ENCODE measurements at regions not wholly inside any gene's neighbourhood (a gene's known extent, or its start where the extent isn't known, plus 50 kb on each side); places are given as distances from the start of the nearest gene placed in this dataset.

- Mint-ChIP-seq H3K4me3 (no peak overlapping the region), H3K9me3 (no peaks in the 10 kb centered on the region), H3K27me3 (peaks cover 2 to 5% of the 10 kb centered on the region in 2 donors), H3K27ac (no peak overlapping the region), H3K4me1 (no peaks in the 10 kb centered on the region), H3K36me3 (no peaks in the 10 kb centered on the region)
- POLR2A ChIA-PET (ENCODE audit: partially characterized antibody), result no interaction called here
- H3K9me3 ChIP-seq (ENCODE audit: control insufficient read depth in 1 of 2, low read length in 2 of 2), result no peaks in the 10 kb centered on the region
- no peak overlapping the region for H3K27ac ChIP-seq (ENCODE audit: low read depth, low read length)
- H3K27me3 ChIP-seq (ENCODE audit: insufficient read depth, low read length), result no peaks in the 10 kb centered on the region
- no peaks in the 10 kb centered on the region for H3K36me3 ChIP-seq (ENCODE audit: insufficient read depth, low read length)
- DNase-seq, result no peak
- H3K4me3 ChIP-seq (ENCODE audit: low read length in 2 of 2), result no peak overlapping the region
- no peaks in the 10 kb centered on the region for H3K4me1 ChIP-seq (ENCODE audit: insufficient read depth, low read length)
- intact Hi-C loops (cut with micrococcal nuclease), result no loop called here
- CTCF ChIA-PET (ENCODE audit: partially characterized antibody), result no interaction called here
Measured at GRCh38 chr13:39233519-39233918, 195.3 kb downstream of the NHLRC3 start.

- ChIA-PET CTCF (ENCODE audit: partially characterized antibody) (no interaction called here), POLR2A (ENCODE audit: partially characterized antibody) (no interaction called here)
- Histone ChIP-seq H3K4me3 (ENCODE audit: low read length in 2 of 2) (no peak overlapping the region), H3K4me1 (ENCODE audit: insufficient read depth, low read length) (no peaks in the 10 kb centered on the region), H3K27ac (ENCODE audit: low read depth, low read length) (no peak overlapping the region), H3K27me3 (ENCODE audit: insufficient read depth, low read length) (no peaks in the 10 kb centered on the region), H3K36me3 (ENCODE audit: insufficient read depth, low read length) (no peaks in the 10 kb centered on the region), H3K9me3 (ENCODE audit: control insufficient read depth in 1 of 2, low read length in 2 of 2) (no peaks in the 10 kb centered on the region)
- Mint-ChIP-seq H3K27me3 (peaks cover 0 to 9% of the 10 kb centered on the region in 2 donors), H3K4me1 (peaks cover 0 to 5% (median 2%) of the 10 kb centered on the region in 4 donors), H3K27ac (no peak overlapping the region), H3K4me3 (no peak overlapping the region), H3K36me3 (no peaks in the 10 kb centered on the region), H3K9me3 (no peaks in the 10 kb centered on the region)
- DNase-seq, result no peak
- intact Hi-C loops (cut with micrococcal nuclease), result no loop called here
Measured at GRCh38 chr13:39244561-39245230, 206.4 kb downstream of the NHLRC3 start.

GRCh38 chr13:39245688-39246087, 207.4 kb downstream of the NHLRC3 start:
- Mint-ChIP-seq H3K27ac (no peak overlapping the region), H3K36me3 (no peaks in the 10 kb centered on the region), H3K27me3 (peaks cover 2 to 8% of the 10 kb centered on the region in 2 donors), H3K4me3 (no peak overlapping the region), H3K9me3 (no peaks in the 10 kb centered on the region), H3K4me1 (peaks cover 0 to 5% (median 2%) of the 10 kb centered on the region in 4 donors)
- intact Hi-C loops (cut with micrococcal nuclease), result no loop called here
- ChIA-PET CTCF (ENCODE audit: partially characterized antibody) (interaction anchor here (1.0 kb wide), 2 partner anchors 18 to 58 kb away, joined by 3 read pairs; no protein-coding TSS in a partner anchor), POLR2A (ENCODE audit: partially characterized antibody) (no interaction called here)
- DNase-seq, result no peak
- Histone ChIP-seq H3K4me3 (ENCODE audit: low read length in 2 of 2) (no peak overlapping the region), H3K4me1 (ENCODE audit: insufficient read depth, low read length) (no peaks in the 10 kb centered on the region), H3K27me3 (ENCODE audit: insufficient read depth, low read length) (no peaks in the 10 kb centered on the region), H3K36me3 (ENCODE audit: insufficient read depth, low read length) (no peaks in the 10 kb centered on the region), H3K27ac (ENCODE audit: low read depth, low read length) (no peak overlapping the region), H3K9me3 (ENCODE audit: control insufficient read depth in 1 of 2, low read length in 2 of 2) (no peaks in the 10 kb centered on the region)

- ChIA-PET CTCF (ENCODE audit: partially characterized antibody) (no interaction called here), POLR2A (ENCODE audit: partially characterized antibody) (no interaction called here)
- no peak overlapping the region for H3K4me3 ChIP-seq (ENCODE audit: low read length in 2 of 2)
- Mint-ChIP-seq H3K36me3 (no peaks in the 10 kb centered on the region), H3K27me3 (peaks cover 0 to 4% of the 10 kb centered on the region in 2 donors), H3K9me3 (peaks cover 0 to 1% (median 0%) of the 10 kb centered on the region in 8 donors), H3K4me3 (no peak overlapping the region), H3K27ac (no peak overlapping the region), H3K4me1 (peaks cover 0 to under 1% (median 0%) of the 10 kb centered on the region in 4 donors)
- intact Hi-C loops (cut with micrococcal nuclease), result no loop called here
- no peaks in the 10 kb centered on the region for H3K4me1 ChIP-seq (ENCODE audit: insufficient read depth, low read length)
- no peak overlapping the region for H3K27ac ChIP-seq (ENCODE audit: low read depth, low read length)
- H3K9me3 ChIP-seq (ENCODE audit: control insufficient read depth in 1 of 2, low read length in 2 of 2), result no peaks in the 10 kb centered on the region
- no peak for DNase-seq
- H3K27me3 ChIP-seq (ENCODE audit: insufficient read depth, low read length), result no peaks in the 10 kb centered on the region
- no peaks in the 10 kb centered on the region for H3K36me3 ChIP-seq (ENCODE audit: insufficient read depth, low read length)
Measured at GRCh38 chr13:39249982-39250381, 211.7 kb downstream of the NHLRC3 start.

- no peak for DNase-seq
- POLR2A ChIA-PET (ENCODE audit: partially characterized antibody), result no interaction called here
- H3K36me3 Mint-ChIP-seq, result no peaks in the 10 kb centered on the region
Measured at GRCh38 chr13:39250440-39250839, 212.2 kb downstream of the NHLRC3 start.

GRCh38 chr13:39251340-39251739, 213.1 kb downstream of the NHLRC3 start:
- Histone ChIP-seq H3K4me1 (ENCODE audit: insufficient read depth, low read length) (no peaks in the 10 kb centered on the region), H3K27ac (ENCODE audit: low read depth, low read length) (no peak overlapping the region), H3K27me3 (ENCODE audit: insufficient read depth, low read length) (no peaks in the 10 kb centered on the region), H3K9me3 (ENCODE audit: control insufficient read depth in 1 of 2, low read length in 2 of 2) (no peaks in the 10 kb centered on the region), H3K36me3 (ENCODE audit: insufficient read depth, low read length) (no peaks in the 10 kb centered on the region), H3K4me3 (ENCODE audit: low read length in 2 of 2) (no peak overlapping the region)
- peaks cover 0 to 1% (median 0%) of the 10 kb centered on the region in 8 donors for H3K9me3 Mint-ChIP-seq
- no peaks in the 10 kb centered on the region for H3K4me1 Mint-ChIP-seq
- H3K27me3 Mint-ChIP-seq, result peaks cover 0 to 4% of the 10 kb centered on the region in 2 donors
- CTCF ChIA-PET (ENCODE audit: partially characterized antibody), result no interaction called here
- POLR2A ChIA-PET (ENCODE audit: partially characterized antibody), result no interaction called here
- intact Hi-C loops (cut with micrococcal nuclease), result no loop called here
- no peak overlapping the region for H3K4me3 Mint-ChIP-seq
- no peak overlapping the region for H3K27ac Mint-ChIP-seq
- H3K36me3 Mint-ChIP-seq, result no peaks in the 10 kb centered on the region
- DNase-seq, result no peak

More at GRCh38 chr13:39250440-39250839, 212.2 kb downstream of the NHLRC3 start:
- no peak overlapping the region for H3K27ac ChIP-seq (ENCODE audit: low read depth, low read length)
- intact Hi-C loops (cut with micrococcal nuclease), result no loop called here
- no peaks in the 10 kb centered on the region for H3K9me3 ChIP-seq (ENCODE audit: control insufficient read depth in 1 of 2, low read length in 2 of 2)
- CTCF ChIA-PET (ENCODE audit: partially characterized antibody), result no interaction called here
- Mint-ChIP-seq H3K4me1 (no peaks in the 10 kb centered on the region), H3K27ac (no peak overlapping the region), H3K27me3 (peaks cover 0 to 4% of the 10 kb centered on the region in 2 donors), H3K9me3 (peaks cover 0 to 1% (median 0%) of the 10 kb centered on the region in 8 donors), H3K4me3 (no peak overlapping the region)
- H3K27me3 ChIP-seq (ENCODE audit: insufficient read depth, low read length), result no peaks in the 10 kb centered on the region
- no peaks in the 10 kb centered on the region for H3K4me1 ChIP-seq (ENCODE audit: insufficient read depth, low read length)
- no peaks in the 10 kb centered on the region for H3K36me3 ChIP-seq (ENCODE audit: insufficient read depth, low read length)
- H3K4me3 ChIP-seq (ENCODE audit: low read length in 2 of 2), result no peak overlapping the region

GRCh38 chr13:39253774-39254173, 215.5 kb downstream of the NHLRC3 start:
- no peaks in the 10 kb centered on the region for H3K27me3 ChIP-seq (ENCODE audit: insufficient read depth, low read length)
- peaks cover 0 to 1% (median 0%) of the 10 kb centered on the region in 8 donors for H3K9me3 Mint-ChIP-seq
- H3K27ac Mint-ChIP-seq, result no peak overlapping the region
- CTCF ChIA-PET (ENCODE audit: partially characterized antibody), result no interaction called here
- no peaks in the 10 kb centered on the region for H3K4me1 ChIP-seq (ENCODE audit: insufficient read depth, low read length)
- no peak overlapping the region for H3K4me3 ChIP-seq (ENCODE audit: low read length in 2 of 2)
- H3K9me3 ChIP-seq (ENCODE audit: control insufficient read depth in 1 of 2, low read length in 2 of 2), result no peaks in the 10 kb centered on the region
- H3K4me1 Mint-ChIP-seq, result no peaks in the 10 kb centered on the region
- POLR2A ChIA-PET (ENCODE audit: partially characterized antibody), result no interaction called here
- H3K36me3 ChIP-seq (ENCODE audit: insufficient read depth, low read length), result no peaks in the 10 kb centered on the region
- peaks cover 0 to 4% of the 10 kb centered on the region in 2 donors for H3K27me3 Mint-ChIP-seq
- intact Hi-C loops (cut with micrococcal nuclease), result no loop called here
- H3K36me3 Mint-ChIP-seq, result no peaks in the 10 kb centered on the region
- H3K27ac ChIP-seq (ENCODE audit: low read depth, low read length), result no peak overlapping the region
- no peak for DNase-seq
- H3K4me3 Mint-ChIP-seq, result no peak overlapping the region

All from CD4-positive, alpha-beta memory T cell (primary cell).